Endothelial cell of umbilical vein (primary cell): ENCODE measurements at regions not wholly inside any gene's neighbourhood (a gene's known extent, or its start where the extent isn't known, plus 50 kb on each side); places are given as distances from the start of the nearest gene placed in this dataset.

Experiments used
- BruUV-seq: library from RNA; stranded (reverse); fragments of 400-500 nt; replicated peaks from 2 replicates; lab custom pipeline; 2021; lab: Mats Ljungman, UMichigan
- CTCF ChIA-PET: fragments of 300-600, 350-600 bp; sonication (Branson Sonifier 250); formaldehyde crosslinking; loops from one replicate; lab custom pipeline; 2021; ENCODE audit warnings: antibody characterized with exemption, inconsistent platforms; lab: Charles Lee
- POLR2A ChIA-PET: fragments of 300-600, 350-600 bp; sonication (Branson Sonifier 250); formaldehyde crosslinking; loops from one replicate; lab custom pipeline; 2021; ENCODE audit warnings: antibody characterized with exemption, inconsistent platforms; lab: Charles Lee
- DNase-seq: peaks from one replicate; pipeline ENCODE4 v3.0.0-alpha.2; 2011; ENCODE audit warnings: low read depth, low spot score
- FAIRE-seq: peaks from 2 replicates; lab custom pipeline; 2011; peaks lifted over from hg19 to GRCh38; lab: Jason Lieb, UNC
- H2AFZ ChIP-seq: 2 replicates; pipeline ENCODE4 v1.6.0; 2012; ENCODE audit warnings: low read depth, low read length, control low read depth, inconsistent platforms
- H3K27ac ChIP-seq: 2 replicates; pipeline ENCODE4 v1.5.1; 2011; ENCODE audit warnings: low read depth, mild to moderate bottlenecking, control low read depth, low read length, moderate library complexity; ENCODE audit not compliant: insufficient read depth
- H3K27me3 ChIP-seq, 2 experiments: 2 replicates each; pipeline versions ENCODE4 v1.6.0 to v1.6.1; 2011; ENCODE audit warnings: low read length in 2 of 2, mixed read lengths in 1 of 2; ENCODE audit not compliant: control insufficient read depth in 2 of 2, insufficient read depth in 2 of 2
- H3K36me3 ChIP-seq, 2 experiments: 2 replicates in 1 of 2; 3 replicates in 1 of 2; pipeline ENCODE4 v1.5.1; 2011; ENCODE audit warnings: low read length in 2 of 2, mild to moderate bottlenecking in 1 of 2, moderate library complexity in 1 of 2; ENCODE audit not compliant: control insufficient read depth in 2 of 2, insufficient read depth in 2 of 2; ENCODE audit errors: extremely low read depth in 1 of 2
- H3K4me1 ChIP-seq: 3 replicates; pipeline ENCODE4 v1.5.1; 2011; ENCODE audit warnings: mild to moderate bottlenecking, low read length; ENCODE audit not compliant: control insufficient read depth, insufficient read depth; ENCODE audit errors: extremely low read depth
- H3K4me2 ChIP-seq: 2 replicates; pipeline ENCODE4 v1.6.1; 2011; ENCODE audit warnings: low read length, control low read depth, mixed read lengths; ENCODE audit not compliant: insufficient read depth
- H3K4me3 ChIP-seq, 3 experiments: fragments of 200-600 bp in 1 of 3; sonication (generic), shearing (Covaris generic) in 1 of 3; replicated peaks in 1 of 3; 2 replicates each; pipeline ENCODE4 v1.5.1; 2011 to 2016; ENCODE audit warnings: control low read depth in 3 of 3, low read length in 3 of 3, mild to moderate bottlenecking in 2 of 3, inconsistent platforms in 1 of 3, low read depth in 1 of 3, moderate library complexity in 1 of 3; ENCODE audit not compliant: insufficient read depth in 1 of 3
- H3K79me2 ChIP-seq: 2 replicates; pipeline ENCODE4 v1.6.0; 2012; ENCODE audit warnings: low read length, inconsistent platforms; ENCODE audit not compliant: control insufficient read depth, insufficient read depth
- H3K9ac ChIP-seq: replicated peaks from 2 replicates; pipeline ENCODE3; 2011; ENCODE audit warnings: low read length, control low read depth; ENCODE audit not compliant: insufficient read depth; ENCODE audit errors: extremely low read depth
- H3K9me1 ChIP-seq: replicated peaks from 3 replicates; pipeline ENCODE4 v1.6.0; 2011; ENCODE audit warnings: mild to moderate bottlenecking, low read length; ENCODE audit not compliant: control insufficient read depth, insufficient read depth; ENCODE audit errors: extremely low read depth
- H3K9me3 ChIP-seq: replicated peaks from 2 replicates; pipeline ENCODE4 v1.5.1; 2012; ENCODE audit warnings: low read length, inconsistent platforms; ENCODE audit not compliant: control insufficient read depth, insufficient read depth
- H4K20me1 ChIP-seq: replicated peaks from 2 replicates; pipeline ENCODE3; 2011; ENCODE audit warnings: mild to moderate bottlenecking, low read length; ENCODE audit not compliant: control insufficient read depth, insufficient read depth; ENCODE audit errors: extremely low read depth
- CTCF ChIP-seq, 2 donors: IDR thresholded peaks; 1 replicate in 1 of 2; 2 replicates in 1 of 2; pipeline ENCODE4 v1.5.1; 2011; ENCODE audit warnings: low read length in 2 of 2, mild to moderate bottlenecking in 2 of 2, moderate library complexity in 2 of 2, control low read depth in 1 of 2, inconsistent platforms in 1 of 2, low read depth in 1 of 2; ENCODE audit not compliant: insufficient read depth in 1 of 2; ENCODE audit errors: extremely low read depth in 1 of 2
- EZH2 ChIP-seq: IDR thresholded peaks from 2 replicates; pipeline ENCODE4 v1.6.1; 2012; ENCODE audit warnings: borderline replicate concordance, low read depth, mild to moderate bottlenecking, moderate library complexity, low read length, inconsistent platforms; ENCODE audit not compliant: severe bottlenecking
- FOS ChIP-seq: IDR thresholded peaks from 2 replicates; pipeline ENCODE4 v1.6.1; 2011; ENCODE audit warnings: mild to moderate bottlenecking, low read length, moderate library complexity, borderline replicate concordance; ENCODE audit not compliant: insufficient read depth
- GATA2 ChIP-seq: IDR thresholded peaks from 2 replicates; pipeline ENCODE4 v1.7.0; 2011; ENCODE audit warnings: low read depth, mild to moderate bottlenecking, moderate library complexity, mixed read lengths, low read length; ENCODE audit not compliant: insufficient read length, insufficient read depth
- JUN ChIP-seq: IDR thresholded peaks from 2 replicates; pipeline ENCODE4 v1.6.1; 2011; ENCODE audit warnings: borderline replicate concordance, low read depth; ENCODE audit not compliant: insufficient read length, insufficient read depth
- MYC ChIP-seq: IDR thresholded peaks from one replicate; pipeline ENCODE4 v1.6.1; 2011; ENCODE audit warnings: mild to moderate bottlenecking, low read depth, low read length
- POLR2A ChIP-seq: IDR thresholded peaks from 2 replicates; pipeline ENCODE4 v1.6.1; 2012; ENCODE audit warnings: low read depth, mild to moderate bottlenecking, control low read depth, low read length
- POLR2AphosphoS5 ChIP-seq: IDR thresholded peaks from 2 replicates; pipeline ENCODE4 v1.6.1; 2012; ENCODE audit warnings: low read depth, mild to moderate bottlenecking, control low read depth, low read length, moderate library complexity; ENCODE audit not compliant: insufficient read depth
- dilution Hi-C: fragments of 300-500 bp; cut with MboI; formaldehyde crosslinking; loops from one replicate; pipeline ENCODE4 v1.15.0; 2019; ENCODE audit warnings: low sequenced_read_pairs; ENCODE audit not compliant: extremely low pct_ligation_motif_present
- intact Hi-C: fragments of 100-400 bp; cut with micrococcal nuclease; formaldehyde crosslinking; loops from one replicate; pipeline ENCODE4 v1.10.0; 2022
- TF ChIP-seq, protein P1 (sequence below): IDR thresholded peaks from 2 replicates; pipeline ENCODE4 v1.6.1; 2011; ENCODE audit not compliant: insufficient read depth, insufficient read length

DNA sequence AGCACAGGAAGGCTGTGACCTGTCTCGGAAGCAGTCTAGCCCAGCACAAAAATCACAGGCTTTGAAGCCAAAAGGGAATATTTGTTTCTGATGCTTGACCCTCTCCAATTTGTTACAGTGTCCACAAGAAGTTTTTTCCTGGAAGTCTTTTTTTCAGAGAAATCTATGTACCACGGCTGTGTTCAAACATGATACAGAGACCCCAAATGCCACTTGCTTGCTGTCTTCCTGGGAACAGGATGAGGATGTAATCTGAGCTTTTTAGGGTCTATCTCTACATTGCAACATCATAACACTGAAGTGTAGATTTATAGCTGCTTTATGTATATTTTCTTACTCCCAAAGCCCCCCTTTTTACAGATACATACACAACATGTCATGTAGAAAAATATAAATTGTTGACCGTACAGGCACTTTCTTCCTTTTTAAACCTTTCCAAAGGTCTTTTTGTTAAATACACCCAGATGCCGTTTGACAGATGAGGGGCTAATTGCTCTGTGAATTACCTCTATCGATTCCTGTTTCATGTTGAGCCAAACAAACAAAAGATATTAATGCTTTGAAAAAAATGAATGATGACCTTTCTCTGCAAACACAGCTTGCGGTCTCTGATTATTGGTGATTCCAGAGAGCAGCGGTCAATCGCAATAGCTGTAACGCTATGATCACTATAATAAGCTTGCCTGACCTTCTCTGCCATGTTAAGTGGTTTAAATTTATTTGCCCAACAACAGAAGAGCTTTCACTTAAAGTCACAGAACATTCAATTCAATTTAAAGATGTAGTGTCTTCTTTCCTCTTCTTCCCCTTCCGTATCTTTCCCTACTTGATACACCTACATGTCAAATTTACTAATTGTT is 875.9 kb upstream of the NR2F2 start:
- Histone ChIP-seq H3K9ac (no peak overlapping the region), H3K4me3 (no peak overlapping the region), H2AFZ (no peak overlapping the region), H3K9me3 (no peaks in the 10 kb centered on the region), H3K27me3 (no peaks in the 10 kb centered on the region), H3K4me2 (no peak overlapping the region), H3K27ac (no peak overlapping the region), H3K4me1 (peaks cover 25% of the 10 kb centered on the region), H3K36me3 (no peaks in the 10 kb centered on the region), H3K9me1 (no peaks in the 10 kb centered on the region), H4K20me1 (no peaks in the 10 kb centered on the region), H3K79me2 (no peaks in the 10 kb centered on the region)
- dilution Hi-C loops: no loop called here
- TF ChIP-seq POLR2A (no peak), EZH2 (no peak), MYC (no peak), JUN (no peak), FOS (no peak), GATA2 (no peak), POLR2AphosphoS5 (no peak), CTCF (IDR thresholded peaks at IDR 0.05; ENCODE audit: extremely low read depth in 1 of 2, insufficient read depth in 1 of 2, low read depth in 1 of 2, low read length in 2 of 2) (no peak)
- TF ChIP-seq, protein P1, sequence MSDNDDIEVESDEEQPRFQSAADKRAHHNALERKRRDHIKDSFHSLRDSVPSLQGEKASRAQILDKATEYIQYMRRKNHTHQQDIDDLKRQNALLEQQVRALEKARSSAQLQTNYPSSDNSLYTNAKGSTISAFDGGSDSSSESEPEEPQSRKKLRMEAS: no peak
- BruUV-seq: no TSS peak
- FAIRE-seq: no peak
- intact Hi-C loops: loop anchor here (5.0 to 10.0 kb wide), 4 partner anchors 430 to 893 kb away; no protein-coding TSS in a partner anchor
- DNase-seq: no peak
- CTCF ChIA-PET: no interaction called here
- POLR2A ChIA-PET: no interaction called here
